Suppressor macrophage treated with lipopolysaccharide for 1 hour (primary cell): ENCODE measurements at regions not wholly inside any gene's neighbourhood (a gene's known extent, or its start where the extent isn't known, plus 50 kb on each side); places are given as distances from the start of the nearest gene placed in this dataset.

ENCODE experiments used
- DNase-seq, 3 donors: peaks; one replicate each; pipeline ENCODE4 v3.0.0-alpha.2; 2020 to 2022

DNA sequence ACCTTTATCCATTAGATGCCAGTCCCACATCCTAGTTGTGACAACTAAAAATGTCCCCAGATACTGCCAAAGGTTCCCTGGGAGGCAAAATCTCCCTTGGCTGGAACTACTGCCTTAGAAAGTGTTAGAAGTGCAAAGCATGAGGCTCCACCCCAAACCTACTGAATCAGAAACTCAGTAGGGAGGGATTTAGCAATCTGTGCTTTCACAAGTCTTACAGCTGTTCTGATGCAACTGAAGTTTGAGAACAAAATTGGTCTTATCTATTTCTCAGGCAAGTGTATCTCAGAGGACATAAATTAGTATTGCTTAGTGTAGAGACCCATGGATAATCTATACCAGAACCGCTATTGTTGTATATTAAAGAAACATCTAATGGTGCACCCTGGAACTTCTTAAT lies 70.2 kb downstream of the CLDN1 start:
- peak; percentile 71 to 78 (median 71) for DNase-seq

DNA sequence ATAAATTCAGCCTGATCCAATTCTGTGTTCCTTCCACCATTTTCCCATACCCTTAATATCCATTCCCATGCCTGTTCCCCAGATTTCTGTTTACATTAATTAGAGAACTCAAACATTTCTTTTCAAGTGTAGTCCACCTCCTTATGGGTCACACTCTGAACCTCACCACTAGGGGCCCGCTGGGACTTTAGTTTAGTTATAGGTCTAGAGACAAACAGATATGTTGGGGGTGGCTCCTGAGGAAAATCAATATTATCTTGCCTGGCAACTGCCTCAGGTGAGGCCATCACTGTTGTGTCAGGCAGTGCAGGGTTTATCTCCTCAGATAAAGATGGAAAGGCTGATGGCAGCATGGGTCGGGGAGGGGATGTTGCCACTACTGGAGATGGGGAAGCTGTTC lies 72.8 kb downstream of the CLDN1 start:
- no peak for DNase-seq

DNA sequence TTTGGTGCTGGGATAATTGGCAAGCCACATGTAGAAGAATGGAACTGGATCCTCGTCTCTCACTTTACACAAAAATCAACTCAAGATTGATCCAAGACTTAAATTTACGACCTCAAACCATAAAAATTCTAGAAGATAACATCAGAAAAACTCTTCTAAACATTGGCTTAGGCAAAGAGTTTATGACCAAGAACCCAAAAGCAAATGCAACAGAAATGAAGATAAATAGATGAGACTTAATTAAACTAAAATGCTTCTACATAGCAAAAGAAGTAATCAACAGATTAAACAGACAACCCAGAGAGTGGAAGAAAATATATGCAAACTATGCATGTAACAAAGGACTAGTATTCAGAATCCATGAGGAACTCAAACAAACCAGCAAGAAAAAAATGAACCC lies 80.1 kb downstream of the CLDN1 start:
- no peak for DNase-seq

DNA sequence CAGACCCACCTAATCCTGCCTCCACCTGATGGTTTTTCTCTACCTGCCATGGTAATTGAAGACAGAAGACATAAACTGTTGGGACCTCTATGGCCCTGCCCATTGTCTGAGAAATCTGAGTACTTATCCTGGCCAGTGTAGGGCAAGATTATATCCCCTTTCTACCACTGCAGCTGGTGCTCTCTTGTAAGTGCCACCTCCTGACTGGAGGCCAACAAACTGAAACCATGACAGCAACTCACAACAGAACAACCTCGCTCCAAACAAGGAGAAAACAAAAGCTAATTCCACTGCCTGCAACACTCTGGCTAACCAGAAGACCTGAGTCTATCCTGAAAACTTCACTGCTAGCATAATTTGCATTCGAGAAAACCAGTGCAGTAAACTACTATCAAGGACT lies 82.9 kb downstream of the CLDN1 start:
- DNase-seq, result no peak

DNA sequence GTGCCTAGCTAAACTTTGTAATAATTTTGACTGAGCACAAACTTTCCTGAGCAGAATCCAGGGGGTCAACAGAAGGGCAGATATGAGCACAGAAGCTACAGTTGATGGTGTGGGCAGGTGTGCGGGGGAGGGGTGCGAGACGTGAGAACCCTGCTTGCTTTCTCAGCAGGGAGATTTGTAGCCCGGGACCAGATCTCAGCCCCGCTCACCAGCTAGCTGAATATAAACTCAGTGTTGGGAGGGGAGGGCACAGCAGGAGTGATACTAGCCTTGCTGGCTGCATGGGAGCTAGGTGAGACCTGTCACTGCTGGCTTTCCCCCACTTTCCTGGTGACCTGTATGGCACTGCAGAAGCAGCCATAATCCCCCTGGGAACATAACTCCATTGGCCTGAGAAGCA lies 83.4 kb downstream of the CLDN1 start:
- DNase-seq, result no peak

DNA sequence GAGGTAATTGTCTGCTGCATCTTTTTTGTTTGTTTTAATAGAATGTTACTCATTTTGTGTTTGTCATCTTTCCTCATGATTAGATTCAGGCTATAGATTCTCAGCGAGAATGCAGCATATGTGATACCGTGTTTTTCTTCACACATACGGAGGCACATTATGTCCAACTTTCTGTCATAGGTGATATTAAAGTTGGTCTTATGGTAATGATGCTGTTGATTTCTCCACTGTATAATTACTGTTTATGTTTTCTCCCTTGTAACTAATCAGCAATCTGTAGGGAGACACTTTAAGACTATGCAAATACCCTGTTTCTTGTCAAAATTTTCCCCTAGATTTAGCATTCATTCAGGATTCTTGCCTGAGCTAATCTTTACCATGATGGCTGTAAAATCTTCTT lies 87.6 kb downstream of the CLDN1 start:
- no peak for DNase-seq

DNA sequence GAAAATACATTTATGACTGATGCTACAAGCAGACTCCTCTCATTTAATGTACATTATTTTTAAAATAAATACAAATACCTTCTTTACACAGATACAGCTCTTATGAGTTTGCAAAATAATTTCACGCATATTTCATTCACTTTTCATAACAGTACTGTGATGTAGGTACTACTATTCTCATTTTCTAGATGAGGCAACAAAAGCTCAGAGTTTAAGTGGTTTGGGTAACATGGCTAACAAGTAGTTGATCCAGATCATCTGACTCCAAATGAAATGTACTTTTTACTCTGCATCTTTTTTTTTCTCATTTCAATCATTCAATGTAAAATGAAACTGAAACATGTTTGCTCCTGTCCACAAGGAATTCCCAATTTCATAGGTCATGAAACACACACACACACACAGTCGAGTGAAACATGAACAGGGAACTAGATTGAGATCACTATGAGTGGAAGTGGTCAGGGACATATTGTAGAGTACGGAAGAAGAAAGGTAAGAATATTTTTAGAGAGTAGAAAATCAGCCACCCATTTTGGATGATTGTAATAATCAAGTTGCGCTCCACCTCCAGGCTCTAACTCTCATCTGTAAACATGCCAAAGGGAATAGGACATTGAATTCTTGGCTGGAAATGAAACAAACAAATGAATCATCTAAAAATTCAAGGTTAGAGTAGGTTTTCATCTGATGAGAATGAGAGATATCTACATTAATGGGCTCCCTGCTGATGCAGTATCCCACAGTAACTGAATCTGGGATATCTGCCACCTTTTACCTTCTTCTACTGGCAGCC lies 92.4 kb downstream of the CLDN1 start:
- DNase-seq, result peak; percentile 61 to 89 (median 80)

DNA sequence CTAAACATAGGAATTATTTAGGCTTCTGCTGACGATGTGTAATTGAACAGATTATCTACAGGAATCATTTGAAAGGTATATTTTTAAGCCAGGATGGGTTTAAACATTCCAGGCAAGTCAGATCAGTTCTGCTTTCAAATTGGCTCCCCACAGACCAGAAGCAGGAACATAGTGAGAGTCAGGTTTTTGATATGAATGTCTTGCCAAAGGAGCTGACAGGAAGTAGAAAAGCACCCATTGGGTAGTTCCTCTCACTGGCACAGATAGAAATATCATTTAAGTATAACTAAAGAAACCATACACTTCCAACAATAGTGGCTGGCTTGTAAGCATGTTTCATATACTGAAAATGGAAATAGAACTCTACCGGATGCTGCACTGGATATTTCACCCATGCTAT lies 95.2 kb downstream of the CLDN1 start:
- peak; percentile 45 to 52 (median 47) for DNase-seq

DNA sequence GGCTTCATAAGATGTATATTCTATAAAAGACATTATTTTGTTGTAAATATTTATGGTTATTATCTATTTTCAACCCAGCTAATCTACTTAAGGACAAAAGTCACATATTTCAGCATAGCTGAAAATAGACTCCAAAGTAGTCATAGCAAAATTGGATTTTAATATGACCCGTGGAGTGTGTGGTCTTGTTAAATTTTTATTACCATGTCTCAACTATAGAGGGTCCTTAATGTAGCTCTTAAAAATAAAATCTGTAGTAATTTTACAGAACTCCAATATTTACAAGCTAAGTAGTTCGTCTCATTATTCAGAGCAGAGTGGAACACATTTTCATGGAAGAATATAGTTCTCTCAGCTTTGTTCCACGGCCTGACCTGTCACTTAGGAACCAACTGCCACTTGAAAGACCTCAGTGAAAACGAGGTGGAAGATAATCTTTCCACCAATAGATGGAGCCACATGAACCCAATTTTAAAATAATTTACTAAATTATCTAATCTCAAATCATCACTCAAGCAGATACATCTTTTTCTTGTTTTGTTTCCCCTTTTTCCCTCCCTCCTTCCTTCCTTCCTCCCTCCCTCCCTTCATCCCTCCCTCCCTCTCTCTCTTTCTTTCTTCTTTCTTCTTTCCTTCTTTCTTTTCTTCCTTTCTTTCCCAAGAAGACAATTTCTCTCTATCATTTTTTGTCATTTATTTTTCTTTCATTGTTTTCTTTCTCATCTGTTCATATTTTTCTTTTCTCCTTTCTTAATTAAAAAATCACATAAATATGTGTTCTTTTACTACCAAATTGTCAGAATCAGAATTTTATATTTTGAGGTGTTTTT lies 97.2 kb downstream of the CLDN1 start:
- DNase-seq, result peak; percentile 60 to 79 (median 71)

DNA sequence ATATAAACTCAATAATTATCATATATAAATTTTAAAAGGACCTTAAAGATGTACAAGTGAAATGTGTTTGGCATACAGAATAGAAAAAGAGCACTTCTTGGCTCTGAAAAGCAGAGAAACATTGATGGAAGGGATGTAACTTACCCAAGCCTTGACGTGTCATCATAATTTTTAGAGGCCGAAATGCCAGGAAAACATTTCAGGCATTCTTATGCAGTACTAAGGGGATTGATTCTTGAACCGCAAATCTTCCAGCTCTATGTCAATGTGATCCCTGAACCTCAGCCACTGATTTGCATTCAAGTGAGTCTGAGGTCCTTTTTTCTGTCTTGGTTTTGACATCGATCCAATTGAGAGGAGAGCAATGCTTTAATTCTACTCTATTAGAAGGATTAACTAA lies 97.8 kb downstream of the CLDN1 start:
- DNase-seq, result no peak

DNA sequence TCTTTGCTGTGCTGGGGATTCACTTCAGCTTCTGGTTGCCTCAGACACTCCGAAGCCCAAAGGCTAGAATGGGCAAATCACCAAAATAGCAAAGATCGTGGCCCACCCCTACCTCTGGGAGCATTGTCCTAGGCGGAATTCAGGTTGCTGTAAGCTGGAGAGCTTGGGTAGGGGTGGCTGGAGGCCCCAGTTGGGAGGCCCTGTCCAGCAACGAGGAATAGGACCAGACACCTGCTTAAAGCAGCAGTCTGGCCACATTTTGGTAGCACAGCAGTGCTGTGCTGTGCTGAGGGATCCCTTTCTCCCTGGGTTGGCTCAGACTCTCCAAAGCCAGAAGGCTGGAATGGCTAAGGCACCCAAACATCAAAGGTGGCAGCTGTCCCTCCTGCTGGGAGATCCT lies 99.3 kb downstream of the CLDN1 start:
- DNase-seq, result no peak

DNA sequence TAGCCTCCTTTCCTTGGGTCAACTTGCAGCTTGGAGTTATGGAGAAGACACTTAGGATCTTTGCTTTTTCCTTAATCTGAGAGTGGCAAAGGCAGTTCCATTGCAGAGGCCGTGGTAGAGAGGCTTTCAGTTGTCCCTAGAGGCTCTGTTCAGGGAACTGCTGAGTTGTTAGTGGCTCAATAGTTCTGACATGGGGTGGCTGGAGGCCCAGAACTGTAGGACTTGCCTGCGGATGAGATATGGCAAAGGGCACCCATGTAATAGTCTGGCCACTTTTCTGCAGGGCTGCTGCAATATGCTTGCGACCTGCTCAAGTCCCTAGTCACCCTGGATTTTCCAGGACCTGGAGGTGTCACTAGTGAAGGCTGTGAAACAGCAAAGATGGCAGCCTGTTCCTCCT lies 99.9 kb downstream of the CLDN1 start:
- no peak for DNase-seq

DNA sequence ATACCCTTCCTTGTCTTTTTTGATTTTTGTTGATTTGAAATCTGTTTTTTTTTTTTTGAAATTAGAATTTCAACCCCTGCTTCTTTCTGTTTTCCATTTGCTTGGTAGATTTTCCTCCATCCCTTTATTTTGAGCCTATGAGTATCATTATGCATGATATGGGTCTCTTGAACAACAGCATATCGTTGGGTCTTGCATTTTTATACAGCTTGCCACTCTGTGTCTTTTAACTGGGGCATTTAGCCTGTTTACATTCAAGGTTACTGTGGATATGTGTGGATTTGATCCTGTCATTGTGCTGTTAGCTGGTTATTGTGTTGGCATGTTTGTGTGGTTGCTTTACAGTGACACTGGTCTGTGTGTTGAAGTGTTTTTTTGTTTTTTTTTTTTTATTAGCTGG lies 99.7 kb upstream of the P3H2 start:
- DNase-seq, result no peak

DNA sequence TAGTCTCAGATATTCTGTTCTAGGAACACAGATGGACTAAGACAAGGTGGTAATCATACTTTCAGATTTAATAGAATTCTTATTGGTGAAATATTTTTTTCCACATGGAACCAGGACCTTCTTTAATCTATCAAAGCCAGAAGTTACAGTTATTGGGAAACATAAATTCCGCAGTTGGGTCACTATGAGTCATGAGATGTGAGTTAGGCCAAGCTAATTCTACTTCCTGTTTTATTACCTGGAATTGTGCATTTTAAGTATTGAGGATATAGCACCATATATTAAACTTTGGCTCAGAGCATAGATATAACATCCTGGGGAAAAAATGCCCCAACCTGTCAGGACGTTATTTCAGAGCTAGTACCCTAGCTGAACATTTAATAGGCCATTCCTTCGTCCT lies 96.4 kb upstream of the P3H2 start:
- peak; percentile 59 to 87 (median 84) for DNase-seq

DNA sequence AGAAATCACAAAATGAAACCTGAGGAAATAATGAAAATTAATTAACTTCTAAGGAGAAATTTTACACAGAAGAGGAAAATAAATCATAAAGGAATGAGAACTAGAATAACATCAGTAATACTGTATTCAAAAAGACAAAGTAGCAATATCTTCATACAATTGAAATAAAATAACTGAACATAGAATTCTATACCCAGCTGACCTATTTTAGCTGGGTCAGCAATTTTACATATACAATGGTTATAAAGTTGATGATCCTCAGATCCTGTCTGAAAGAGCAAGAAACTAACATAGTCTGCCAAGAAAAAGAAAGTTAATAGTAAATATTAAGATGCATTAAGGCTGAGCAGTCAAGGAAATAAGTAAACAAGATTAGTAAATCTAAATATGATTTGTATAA lies 93.0 kb upstream of the P3H2 start:
- DNase-seq, result peak in 1 of 3 donors; percentile 15

DNA sequence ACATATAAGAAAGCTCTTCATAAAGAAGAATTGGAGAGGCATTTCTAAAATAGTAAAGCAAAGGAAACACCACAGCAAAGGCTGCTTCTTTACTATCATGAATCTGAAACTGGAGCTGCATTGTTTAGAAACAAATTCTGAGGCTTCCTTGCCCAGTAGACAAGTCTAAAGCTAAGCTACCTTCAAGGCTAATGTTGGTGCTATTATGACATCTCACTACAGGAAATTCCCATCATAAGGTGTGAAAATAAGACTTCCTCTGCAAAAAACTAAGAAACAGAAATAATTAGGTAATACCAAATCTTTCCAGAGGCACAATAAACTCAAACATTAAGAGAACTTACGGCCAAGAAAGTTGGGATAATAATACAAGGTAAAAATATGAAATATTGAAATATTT lies 89.9 kb upstream of the P3H2 start:
- peak in 1 of 3 donors; percentile 14 for DNase-seq

DNA sequence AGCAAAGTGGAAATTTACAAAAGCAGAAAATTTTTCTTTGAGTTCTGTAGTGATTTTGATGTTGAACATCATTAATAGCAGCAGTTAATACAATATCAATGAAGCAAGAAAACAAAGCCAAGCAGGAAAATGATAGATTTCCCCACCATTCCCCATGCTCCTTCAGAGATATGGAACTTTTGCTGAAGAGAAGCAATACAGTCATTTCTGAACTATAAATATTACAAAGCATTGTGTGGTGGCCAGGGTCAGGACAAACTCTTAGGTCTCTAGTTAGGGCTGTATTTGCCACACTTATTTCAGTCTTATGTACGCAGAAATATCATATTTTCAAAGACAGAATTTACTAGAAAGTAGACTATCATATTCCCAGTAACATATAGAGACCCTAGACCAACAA lies 88.8 kb upstream of the P3H2 start:
- no peak for DNase-seq

DNA sequence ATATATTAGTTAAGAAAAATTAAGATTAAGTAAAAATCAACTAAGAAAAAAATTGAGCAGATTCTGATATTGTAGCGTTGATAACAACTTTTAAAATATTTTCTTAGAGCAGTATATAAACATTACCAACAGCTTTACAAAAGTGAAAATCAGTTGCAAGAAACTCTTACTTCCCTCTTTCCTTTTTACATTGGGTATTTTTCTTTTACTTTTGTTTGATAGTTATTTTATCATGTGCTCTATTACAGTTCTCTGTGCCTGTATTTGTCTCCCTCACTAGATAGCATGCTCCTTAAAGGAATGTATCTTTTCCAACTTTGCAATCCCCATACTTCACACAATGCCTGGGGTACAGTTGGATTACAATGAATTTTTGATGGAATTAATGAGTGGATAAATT lies 87.5 kb upstream of the P3H2 start:
- DNase-seq, result peak in 2 of 3 donors; percentile 53 to 56

DNA sequence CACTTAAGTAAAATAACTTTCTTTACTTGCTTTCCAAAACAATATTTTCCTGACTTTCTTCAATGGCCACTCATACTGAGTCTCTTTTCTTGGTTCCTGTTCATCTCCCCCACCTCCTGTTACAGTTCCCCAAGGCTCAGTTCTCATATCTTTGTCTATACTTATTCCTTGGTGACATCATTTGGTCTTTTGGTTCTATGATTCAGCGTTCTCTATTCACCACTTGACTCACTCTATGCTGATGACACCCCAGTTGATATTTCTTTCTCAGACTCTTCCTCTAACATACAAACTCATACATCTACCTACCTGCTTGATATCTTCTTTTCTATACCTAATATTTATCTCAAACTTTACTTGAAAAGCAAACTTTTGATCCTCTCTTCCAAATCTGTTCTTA lies 85.0 kb upstream of the P3H2 start:
- peak; percentile 82 to 95 (median 94) for DNase-seq

DNA sequence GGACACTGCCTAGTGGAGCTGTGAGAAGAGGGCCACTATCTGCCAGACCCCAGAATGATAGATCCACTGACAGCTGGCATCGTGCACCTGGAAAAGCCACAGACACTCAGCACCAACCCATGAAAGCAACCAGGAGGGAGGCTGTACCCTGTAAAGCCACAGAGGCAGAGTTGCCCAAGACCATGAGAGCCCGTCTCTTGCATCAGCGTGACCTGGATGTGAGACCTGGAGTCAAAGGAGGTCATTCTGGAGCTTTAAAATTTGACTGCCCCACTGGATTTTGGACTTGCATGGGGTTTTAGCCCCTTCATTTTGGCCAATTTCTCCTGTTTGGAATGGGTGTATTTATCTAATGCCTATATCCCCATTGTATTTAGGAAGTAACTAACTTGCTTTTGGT lies 83.5 kb upstream of the P3H2 start:
- no peak for DNase-seq

DNA sequence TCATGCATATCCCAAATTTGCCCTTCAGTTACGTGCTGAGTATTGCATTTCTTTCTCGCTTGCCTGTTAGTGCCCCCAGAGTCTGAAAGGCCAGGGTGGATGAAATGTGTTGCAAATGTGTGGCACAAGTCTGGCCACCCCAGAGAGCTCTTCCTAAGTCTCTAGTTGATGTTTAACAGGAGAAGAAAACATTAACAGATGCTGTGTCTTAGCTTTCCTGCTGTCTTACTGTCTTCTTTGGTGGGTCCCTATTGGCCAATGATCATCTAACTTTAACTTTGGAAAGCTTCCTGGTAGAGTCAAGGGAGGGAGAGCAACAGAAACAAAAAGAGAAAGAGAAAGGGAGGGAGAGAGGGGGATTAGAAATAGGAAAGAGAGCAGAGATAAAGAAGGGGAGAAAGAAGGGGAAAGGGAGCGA lies 76.7 kb upstream of the P3H2 start:
- DNase-seq, result no peak

DNA sequence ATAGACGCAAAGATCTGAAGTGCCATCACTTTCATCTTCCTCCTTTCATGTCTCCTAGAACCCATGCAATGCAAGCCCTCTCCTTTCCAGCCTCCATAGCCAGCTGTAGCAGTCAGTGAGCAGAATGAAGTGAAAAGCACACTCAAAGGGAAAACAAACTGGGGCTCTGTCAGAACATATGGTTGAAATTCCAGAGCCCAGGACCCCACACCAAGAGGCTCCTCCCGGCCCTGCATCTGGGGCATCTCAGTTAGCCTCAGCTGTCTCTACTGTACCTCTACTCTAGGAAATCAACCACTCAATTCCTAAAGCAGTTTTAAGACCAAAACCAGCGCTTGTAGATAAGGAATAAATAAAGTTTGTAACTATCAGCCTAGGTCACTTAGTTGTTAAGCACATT lies 73.8 kb upstream of the P3H2 start:
- DNase-seq, result no peak

DNA sequence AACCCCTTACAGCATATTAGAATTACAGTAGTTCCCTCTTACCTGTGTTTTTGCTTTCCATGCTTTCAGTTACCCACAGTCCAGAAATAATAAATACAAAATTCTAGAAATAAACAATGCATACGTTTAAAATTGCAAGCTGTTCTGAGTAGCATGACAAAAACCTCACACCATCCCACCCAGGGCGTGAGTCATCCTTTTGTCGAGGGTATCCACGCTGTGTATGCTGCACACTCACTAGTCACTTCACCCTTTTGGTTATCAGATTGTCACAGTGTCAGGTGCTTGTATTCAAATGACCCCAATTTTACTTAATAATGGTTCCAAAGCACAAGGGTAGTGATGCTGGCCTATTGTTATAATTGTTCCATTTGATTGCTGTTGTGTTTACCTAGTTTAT lies 72.5 kb upstream of the P3H2 start:
- DNase-seq, result no peak

DNA sequence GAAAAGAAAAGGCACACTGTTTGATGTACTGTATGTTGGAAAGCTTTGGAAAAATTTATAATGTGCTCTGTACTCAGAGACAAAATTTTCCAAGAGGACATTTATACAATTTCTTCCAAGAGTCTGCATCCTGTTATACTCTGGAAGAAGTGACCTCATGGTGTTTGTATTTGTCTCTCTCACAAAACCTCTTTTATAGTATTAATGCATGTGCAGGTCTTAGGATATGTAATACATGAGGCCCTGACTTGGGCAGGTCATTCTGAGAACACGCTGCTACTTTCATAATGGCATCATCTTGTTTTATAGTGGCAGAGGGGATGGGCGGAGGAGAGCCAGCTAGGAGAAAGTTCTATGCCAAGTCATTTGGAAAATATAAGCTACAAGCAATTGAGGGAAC lies 72.0 kb upstream of the P3H2 start:
- no peak for DNase-seq
